ENCODE measurements at regions not wholly inside any gene's neighbourhood (a gene's known extent, or its start where the extent isn't known, plus 50 kb on each side); places are given as distances from the start of the nearest gene placed in this dataset.
A peak's percentile ranks its signal among the peaks of the same experiment; 100 is the strongest.
"Not testable (repeated sequence)": the region's sequence is repeated elsewhere in the genome, so short reads cannot be mapped to it uniquely, and the experiment has no call there.

GRCh38 chr9:115333277-115334070, 215.5 kb upstream of the TNC start:
- TF ChIP-seq CTCF (IDR thresholded peaks at IDR 0.05; ENCODE audit: low read depth, low read length) = no peak
- Histone ChIP-seq H3K9me3 (ENCODE audit: severe bottlenecking) (peaks cover 3% of the 10 kb centered on the region), H3K4me3 (ENCODE audit: low read depth, low read length) (no peak overlapping the region), H3K27ac (no peak overlapping the region), H3K27me3 (ENCODE audit: insufficient read depth, low read depth, severe bottlenecking) (no peaks in the 10 kb centered on the region), H3K36me3 (no peaks in the 10 kb centered on the region)
- DNase-seq = no peak

- no peaks in the 10 kb centered on the region for H3K27me3 ChIP-seq (ENCODE audit: insufficient read depth, low read depth, severe bottlenecking)
- no peaks in the 10 kb centered on the region for H3K36me3 ChIP-seq
- no peak overlapping the region for H3K4me3 ChIP-seq (ENCODE audit: low read depth, low read length)
- no peak overlapping the region for H3K27ac ChIP-seq
- H3K9me3 ChIP-seq (ENCODE audit: severe bottlenecking) = peaks cover 3% of the 10 kb centered on the region
- TF ChIP-seq CTCF (IDR thresholded peaks at IDR 0.05; ENCODE audit: low read depth, low read length) = no peak
- DNase-seq = no peak
These were observed 217.5 kb upstream of the TNC start for GRCh38 chr9:115335439-115335838.

GRCh38 chr9:115340314-115340713, 222.4 kb upstream of the TNC start:
- DNase-seq = peak; percentile 68
- Histone ChIP-seq H3K27ac (no peak overlapping the region), H3K27me3 (ENCODE audit: insufficient read depth, low read depth, severe bottlenecking) (no peaks in the 10 kb centered on the region), H3K9me3 (ENCODE audit: severe bottlenecking) (peaks cover 3% of the 10 kb centered on the region), H3K36me3 (no peaks in the 10 kb centered on the region), H3K4me3 (ENCODE audit: low read depth, low read length) (no peak overlapping the region)
- TF ChIP-seq CTCF (IDR thresholded peaks at IDR 0.05; ENCODE audit: low read depth, low read length) = peak; percentile 38; the same call in 1 of the 2 replicates

GRCh38 chr9:115341426-115341825, 223.5 kb upstream of the TNC start:
- no peak overlapping the region for H3K27ac ChIP-seq
- H3K36me3 ChIP-seq = no peaks in the 10 kb centered on the region
- peaks cover 3% of the 10 kb centered on the region for H3K9me3 ChIP-seq (ENCODE audit: severe bottlenecking)
- no peak for TF ChIP-seq CTCF (IDR thresholded peaks at IDR 0.05; ENCODE audit: low read depth, low read length)
- H3K27me3 ChIP-seq (ENCODE audit: insufficient read depth, low read depth, severe bottlenecking) = no peaks in the 10 kb centered on the region
- H3K4me3 ChIP-seq (ENCODE audit: low read depth, low read length) = no peak overlapping the region
- DNase-seq = no peak

- H3K36me3 ChIP-seq; H3K4me3 ChIP-seq (ENCODE audit: low read depth, low read length); H3K9me3 ChIP-seq (ENCODE audit: severe bottlenecking); H3K27ac ChIP-seq; H3K27me3 ChIP-seq (ENCODE audit: insufficient read depth, low read depth, severe bottlenecking): not testable (repeated sequence)
- TF ChIP-seq CTCF (IDR thresholded peaks at IDR 0.05; ENCODE audit: low read depth, low read length) = peak; percentile 48
- peak; percentile 53 for DNase-seq
These were observed 229.8 kb upstream of the TNC start for GRCh38 chr9:115347776-115348175.

- not testable (repeated sequence) for H3K4me3 ChIP-seq (ENCODE audit: low read depth, low read length); H3K9me3 ChIP-seq (ENCODE audit: severe bottlenecking); DNase-seq; H3K36me3 ChIP-seq; H3K27me3 ChIP-seq (ENCODE audit: insufficient read depth, low read depth, severe bottlenecking); H3K27ac ChIP-seq
These were observed 231.0 kb upstream of the TNC start for GRCh38 chr9:115348936-115349335.

Data from WERI-Rb-1 (cell line).